SKM-1 treated with dmso at 0.1 percent for 144 hours (cell line): ENCODE measurements at regions not wholly inside any gene's neighbourhood (a gene's known extent, or its start where the extent isn't known, plus 50 kb on each side); places are given as distances from the start of the nearest gene placed in this dataset.
A peak's percentile ranks its signal among the peaks of the same experiment; 100 is the strongest.

ENCODE experiments used
- DNase-seq: peaks from one replicate; lab custom pipeline; 2025; ENCODE audit not compliant: unreplicated experiment; lab: John Stamatoyannopoulos, UW

DNA sequence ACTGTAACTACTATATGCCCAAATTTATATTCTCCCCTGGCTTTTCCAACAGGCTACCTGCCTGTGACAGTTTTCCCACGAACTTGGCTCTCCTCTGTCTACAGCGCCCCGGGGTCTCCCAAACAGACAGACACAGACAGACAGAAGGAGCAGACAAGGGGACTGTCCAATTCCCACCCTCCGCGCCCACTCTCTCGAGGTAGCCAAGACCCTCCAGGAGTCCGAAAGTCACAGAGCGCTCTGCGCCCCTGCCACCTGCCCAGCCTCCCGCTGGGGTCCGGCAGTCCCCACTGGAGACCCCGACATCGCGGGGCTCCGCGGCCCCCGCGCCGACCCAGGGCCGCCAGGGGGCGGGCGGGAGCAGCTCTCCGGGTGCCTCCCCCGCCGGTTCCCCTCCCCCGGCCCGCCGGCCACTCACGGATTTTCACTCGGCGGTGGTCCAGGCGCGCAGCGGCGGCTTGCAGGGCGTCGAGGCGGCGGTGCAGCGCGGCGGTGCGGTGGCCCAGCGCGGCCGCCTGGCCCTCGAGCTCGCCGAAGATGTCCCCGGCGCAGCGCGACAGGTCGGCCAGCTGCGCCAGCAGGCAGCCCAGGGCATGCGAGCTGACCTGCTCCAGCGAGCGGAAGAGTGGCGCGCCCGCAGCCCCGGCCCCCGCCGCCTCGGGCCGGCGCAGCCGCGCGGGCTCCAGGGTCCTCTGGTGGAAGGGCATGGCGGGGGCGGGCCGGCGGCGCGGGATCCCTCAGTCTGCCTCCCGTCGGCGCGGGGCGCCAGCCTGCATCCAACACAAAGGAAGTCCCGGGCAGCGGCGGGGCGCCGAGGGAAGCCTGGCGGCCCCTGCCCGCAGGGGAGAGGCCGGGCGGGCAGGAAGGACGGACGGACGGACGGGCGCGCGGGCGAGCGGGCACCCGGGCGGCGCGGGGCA is 81.3 kb upstream of the CCDC28A start:
- no peak for DNase-seq

- DNase-seq = peak; percentile 57
Observed at GRCh38 chr6:138692978-138693909, 80.3 kb upstream of the CCDC28A start.

- DNase-seq = no peak
Observed at GRCh38 chr6:138695193-138695592, 78.4 kb upstream of the CCDC28A start.

GRCh38 chr6:138714493-138714892 is 59.1 kb upstream of the CCDC28A start:
- DNase-seq = no peak

DNA sequence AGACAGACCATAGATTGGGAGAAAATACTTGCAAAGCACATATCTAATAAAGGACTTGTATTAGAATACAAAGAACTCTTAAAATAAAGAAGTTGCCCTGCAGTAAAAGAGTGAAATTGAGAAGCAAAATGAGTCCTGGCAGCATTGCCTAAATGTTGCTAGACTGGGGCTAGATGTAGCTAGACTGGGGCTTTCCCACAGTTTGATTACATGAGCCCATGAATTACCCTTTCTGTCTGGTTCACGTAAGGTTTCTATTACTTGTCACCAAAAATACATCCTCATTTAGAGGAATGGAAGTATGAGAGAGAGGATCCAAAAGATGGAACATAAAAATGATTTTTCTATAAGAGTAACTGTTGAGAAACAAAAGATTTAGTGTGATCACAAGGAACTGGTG is 57.6 kb upstream of the CCDC28A start:
- no peak for DNase-seq

DNA sequence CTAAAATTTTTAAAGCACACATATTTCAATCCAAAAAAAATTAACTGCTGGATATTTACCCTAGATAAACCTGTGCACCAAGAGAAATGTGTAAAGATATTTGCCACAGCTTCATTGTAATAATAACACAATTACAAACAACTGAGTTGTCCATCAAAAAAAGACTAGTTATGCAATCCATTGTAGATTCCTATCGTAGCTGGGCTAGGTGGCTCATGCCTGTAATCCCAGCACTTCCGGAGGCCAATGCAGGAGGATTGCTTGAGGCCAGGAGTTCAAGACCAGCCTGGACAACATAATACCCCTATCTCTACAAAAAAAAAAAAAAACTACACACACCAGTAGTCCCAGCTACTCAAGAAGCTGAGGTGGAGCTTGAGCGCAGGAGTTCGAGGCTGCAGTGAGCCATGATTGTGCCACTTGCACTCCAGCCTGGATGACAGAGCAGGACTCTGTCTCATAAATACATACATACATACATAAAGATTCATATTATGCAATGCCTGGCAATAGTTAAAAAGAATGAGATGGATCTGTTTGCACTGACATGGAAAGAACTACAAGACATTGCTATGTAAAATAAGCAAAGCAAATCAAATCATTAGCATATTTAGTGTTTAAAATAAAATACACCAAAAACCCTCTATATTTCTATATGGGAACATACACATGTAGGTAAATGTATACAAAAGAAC is 56.5 kb upstream of the CCDC28A start:
- DNase-seq = no peak

DNA sequence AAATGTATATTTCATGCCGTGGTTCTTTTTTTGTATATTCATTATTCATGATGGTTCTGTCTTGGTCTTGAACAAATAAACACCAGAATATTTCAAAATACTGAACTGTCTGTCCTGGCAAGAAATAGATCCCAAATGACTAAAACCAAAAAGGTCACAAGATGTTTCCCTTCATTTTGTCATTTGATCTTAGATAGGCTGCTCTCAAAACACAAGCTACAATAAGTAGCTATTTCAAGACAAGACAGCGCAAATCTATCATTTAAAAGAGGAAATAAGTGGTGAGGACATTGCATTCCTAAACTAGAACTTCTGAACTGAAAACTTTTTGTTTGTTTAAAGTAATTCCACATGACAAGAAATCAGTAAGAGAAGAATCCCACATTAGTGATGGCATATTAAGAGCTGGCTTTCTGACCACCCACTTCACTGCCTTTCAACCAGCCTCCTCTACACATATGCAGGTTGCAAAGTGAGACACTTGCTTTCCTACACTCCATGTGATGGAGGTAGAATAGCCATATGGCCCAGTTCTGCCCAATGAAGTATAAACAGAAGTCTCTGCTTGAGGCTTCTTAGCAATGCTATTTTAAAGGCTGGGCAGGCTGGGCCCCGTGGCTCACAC is 54.4 kb upstream of the CCDC28A start:
- no peak for DNase-seq

DNA sequence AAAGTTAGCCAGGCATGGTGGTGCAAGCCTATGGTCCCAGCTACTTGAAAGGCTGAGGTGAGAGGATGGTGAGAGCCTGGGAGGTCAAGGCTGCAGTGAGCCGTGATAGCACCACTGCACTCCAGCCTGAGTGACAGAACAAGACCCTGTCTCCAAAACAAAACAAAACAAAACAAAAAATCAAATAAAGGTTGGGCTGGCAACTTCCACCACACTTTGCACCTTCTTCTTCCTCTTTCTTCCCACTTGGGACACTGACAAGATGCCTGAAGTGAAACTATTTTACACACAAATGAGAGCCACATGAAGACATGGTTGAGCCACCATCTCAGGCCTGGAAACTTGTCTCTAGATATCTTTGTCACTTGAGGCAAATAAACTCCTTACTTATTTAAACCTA is 53.8 kb upstream of the CCDC28A start:
- DNase-seq = peak; percentile 23

GRCh38 chr6:138722425-138723371 is 50.9 kb upstream of the CCDC28A start:
- DNase-seq = no peak
